Pancreas (tissue), 10 donors: ENCODE measurements at regions not wholly inside any gene's neighbourhood (a gene's known extent, or its start where the extent isn't known, plus 50 kb on each side); places are given as distances from the start of the nearest gene placed in this dataset.
A peak's percentile ranks its signal among the peaks of the same experiment; 100 is the strongest.

Source experiments
- ATAC-seq, 4 donors: fragments of 200-7000 bp; cut with Tn5 transposase; one replicate each; pipeline versions ENCODE4 v1.8.0 to v1.9.1; 2020; ENCODE audit warnings: mild to moderate bottlenecking in 4 of 4, moderate library complexity in 4 of 4
- DNase-seq, 6 donors: peaks; one replicate each; pipeline ENCODE4 v3.0.0-alpha.2; 2020
- FAIRE-seq: peaks from 2 replicates; lab custom pipeline; 2012; peaks lifted over from hg19 to GRCh38; lab: Jason Lieb, UNC
- H3K27ac ChIP-seq, 4 donors: fragments of 200-600 bp; sonication (generic); 1 replicate in 3 of 4; 2 replicates in 1 of 4; pipeline versions ENCODE4 v1.5.0 to v1.8.0; 2020
- H3K27me3 ChIP-seq, 4 donors: fragments of 200-600 bp; one replicate each; pipeline ENCODE4 v1.8.0; 2021
- H3K36me3 ChIP-seq, 3 donors: fragments of 200-600 bp; sonication (generic) in 1 of 3; one replicate each; pipeline versions ENCODE4 v1.5.0 to v1.8.0; 2020 to 2021
- H3K4me1 ChIP-seq, 3 donors: fragments of 200-600 bp; one replicate each; pipeline ENCODE4 v1.8.0; 2021
- H3K4me3 ChIP-seq, 4 donors: fragments of 200-600 bp; sonication (generic) in 2 of 4; one replicate each; pipeline versions ENCODE4 v1.5.0 to v1.8.0; 2020 to 2021
- H3K9me3 ChIP-seq, 4 donors: fragments of 200-600 bp; one replicate each; pipeline ENCODE4 v1.8.0; 2021
- WGBS, 2 donors: extraction: QIAGEN DNeasy Blood & Tissue Kit; methylation state at CpG; one replicate each; pipeline ENCODE4 v1.1.7; 2013; 5-methylcytosine and 5-hydroxymethylcytosine counted together
- intact Hi-C, 3 donors: fragments of 100-400 bp; cut with DNase I; formaldehyde crosslinking; loops; one replicate each; pipeline versions ENCODE4 v1.11.1 to v1.14.2; 2022
- TF ChIP-seq, protein P1 (sequence below), 4 donors: fragments of 200-600 bp; sonication (generic) in 3 of 4; IDR thresholded peaks; one replicate each; pipeline versions ENCODE4 v1.5.0 to v1.8.0; 2021; ENCODE audit warnings: antibody characterized with exemption in 4 of 4
- donor health status: healthy with polysubstance abuse.
- donor health status: DM: no; HTN: no; CAD: no; lungs with moderate emphysema.
- donor health status: DM: no; HTN: no; CAD: no.
- donor health status: control.
- donor health status: control.
- donor health status: Bipolar disorder and iron deficiency.
- donor health status: DM: yes; HTN: yes; CAD: no.
- donor health status: DM: no; HTN: no; CAD: no.
- donor health status: DM: no; HTN: no; CAD: no.
- donor health status: DM: yes; HTN: yes; CAD: no.

DNA sequence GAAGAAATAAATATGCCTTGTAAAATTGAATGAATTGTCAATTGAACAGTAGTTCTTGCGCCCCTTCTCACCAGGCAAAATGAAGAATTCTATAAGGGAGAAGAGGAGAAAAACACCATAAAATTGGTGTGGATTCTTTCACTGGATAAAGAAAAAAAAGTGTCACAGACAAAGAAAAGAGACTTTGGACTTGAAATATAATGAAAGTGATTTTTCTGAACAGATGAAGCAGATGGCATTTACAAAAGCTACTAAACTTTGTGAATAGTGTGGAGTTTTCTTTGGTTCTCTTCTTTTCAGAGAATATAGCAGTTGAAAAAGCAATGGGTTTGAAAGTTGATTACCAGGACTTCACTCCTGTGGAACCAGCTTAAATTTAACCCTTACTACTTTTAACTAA is 945.7 kb downstream of the DSC3 start:
- FAIRE-seq, result no peak
- H3K4me3 ChIP-seq, result no peak overlapping the region
- no peaks in the 10 kb centered on the region for H3K4me1 ChIP-seq
- 93 to 94% methylated on average over 1 of the region's 1 CpG for WGBS, 2 donors
- H3K27me3 ChIP-seq, result no peaks in the 10 kb centered on the region
- TF ChIP-seq, protein P1, sequence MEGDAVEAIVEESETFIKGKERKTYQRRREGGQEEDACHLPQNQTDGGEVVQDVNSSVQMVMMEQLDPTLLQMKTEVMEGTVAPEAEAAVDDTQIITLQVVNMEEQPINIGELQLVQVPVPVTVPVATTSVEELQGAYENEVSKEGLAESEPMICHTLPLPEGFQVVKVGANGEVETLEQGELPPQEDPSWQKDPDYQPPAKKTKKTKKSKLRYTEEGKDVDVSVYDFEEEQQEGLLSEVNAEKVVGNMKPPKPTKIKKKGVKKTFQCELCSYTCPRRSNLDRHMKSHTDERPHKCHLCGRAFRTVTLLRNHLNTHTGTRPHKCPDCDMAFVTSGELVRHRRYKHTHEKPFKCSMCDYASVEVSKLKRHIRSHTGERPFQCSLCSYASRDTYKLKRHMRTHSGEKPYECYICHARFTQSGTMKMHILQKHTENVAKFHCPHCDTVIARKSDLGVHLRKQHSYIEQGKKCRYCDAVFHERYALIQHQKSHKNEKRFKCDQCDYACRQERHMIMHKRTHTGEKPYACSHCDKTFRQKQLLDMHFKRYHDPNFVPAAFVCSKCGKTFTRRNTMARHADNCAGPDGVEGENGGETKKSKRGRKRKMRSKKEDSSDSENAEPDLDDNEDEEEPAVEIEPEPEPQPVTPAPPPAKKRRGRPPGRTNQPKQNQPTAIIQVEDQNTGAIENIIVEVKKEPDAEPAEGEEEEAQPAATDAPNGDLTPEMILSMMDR (IDR thresholded peaks at IDR 0.05), result no peak
- H3K27ac ChIP-seq, result no peak overlapping the region
- intact Hi-C loops, result no loop called here
- H3K36me3 ChIP-seq, result no peaks in the 10 kb centered on the region
- DNase-seq, result no peak
- ATAC-seq, result no peak
- no peaks in the 10 kb centered on the region for H3K9me3 ChIP-seq

DNA sequence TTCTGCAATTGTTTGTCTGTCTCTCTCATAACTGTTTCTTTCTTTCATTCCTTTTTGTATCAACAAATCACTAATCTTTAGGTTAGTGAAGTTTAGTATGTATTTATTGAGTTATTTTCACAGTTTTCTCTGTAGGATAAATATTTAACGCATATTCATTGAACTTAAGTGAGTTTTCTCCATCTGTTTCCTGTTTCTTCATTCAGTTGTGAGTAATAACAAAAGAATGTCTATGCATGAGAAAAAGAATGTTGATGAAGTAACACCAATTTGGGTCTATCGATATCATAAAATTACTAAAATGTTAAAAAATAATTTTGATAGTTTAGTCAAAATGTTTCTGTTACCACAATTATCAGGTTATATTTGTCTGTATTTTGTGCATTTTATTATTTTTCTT is 948.0 kb downstream of the DSC3 start:
- intact Hi-C loops, result no loop called here
- H3K4me1 ChIP-seq, result no peaks in the 10 kb centered on the region
- no peak for ATAC-seq
- TF ChIP-seq, protein P1 (IDR thresholded peaks at IDR 0.05), result no peak
- H3K27me3 ChIP-seq, result no peaks in the 10 kb centered on the region
- H3K36me3 ChIP-seq, result no peaks in the 10 kb centered on the region
- WGBS, 2 donors, result 74 to 77% methylated on average over 2 of the region's 2 CpGs
- DNase-seq, result no peak
- no peak overlapping the region for H3K27ac ChIP-seq
- H3K4me3 ChIP-seq, result no peak overlapping the region
- no peaks in the 10 kb centered on the region for H3K9me3 ChIP-seq
- FAIRE-seq, result peak; percentile 64

DNA sequence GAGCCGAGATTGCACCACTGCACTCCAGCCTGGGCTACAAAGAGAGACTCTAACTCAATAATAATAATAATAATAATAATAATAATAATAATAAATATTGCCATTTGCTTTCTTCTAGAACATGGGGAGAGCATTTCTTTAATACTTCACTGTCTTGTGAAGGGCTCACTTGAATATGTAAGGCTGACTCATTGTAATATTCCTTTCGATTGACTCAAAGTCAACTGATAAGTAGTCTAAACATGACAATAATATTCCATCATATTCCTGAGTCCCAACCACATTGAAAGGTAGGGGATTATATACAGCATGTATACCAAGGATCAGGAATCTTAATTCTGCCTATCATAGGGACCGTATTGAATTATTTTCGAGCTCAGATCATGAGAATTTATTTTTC is 949.2 kb downstream of the DSC3 start:
- DNase-seq, result no peak
- WGBS, 2 donors, result 59 to 71% methylated on average over 4 of the region's 4 CpGs
- Histone ChIP-seq H3K27me3 (no peaks in the 10 kb centered on the region), H3K27ac (no peak overlapping the region), H3K4me1 (no peaks in the 10 kb centered on the region), H3K9me3 (no peaks in the 10 kb centered on the region), H3K36me3 (no peaks in the 10 kb centered on the region), H3K4me3 (no peak overlapping the region)
- TF ChIP-seq, protein P1 (IDR thresholded peaks at IDR 0.05), result no peak
- FAIRE-seq, result no peak
- intact Hi-C loops, result no loop called here
- ATAC-seq, result no peak

DNA sequence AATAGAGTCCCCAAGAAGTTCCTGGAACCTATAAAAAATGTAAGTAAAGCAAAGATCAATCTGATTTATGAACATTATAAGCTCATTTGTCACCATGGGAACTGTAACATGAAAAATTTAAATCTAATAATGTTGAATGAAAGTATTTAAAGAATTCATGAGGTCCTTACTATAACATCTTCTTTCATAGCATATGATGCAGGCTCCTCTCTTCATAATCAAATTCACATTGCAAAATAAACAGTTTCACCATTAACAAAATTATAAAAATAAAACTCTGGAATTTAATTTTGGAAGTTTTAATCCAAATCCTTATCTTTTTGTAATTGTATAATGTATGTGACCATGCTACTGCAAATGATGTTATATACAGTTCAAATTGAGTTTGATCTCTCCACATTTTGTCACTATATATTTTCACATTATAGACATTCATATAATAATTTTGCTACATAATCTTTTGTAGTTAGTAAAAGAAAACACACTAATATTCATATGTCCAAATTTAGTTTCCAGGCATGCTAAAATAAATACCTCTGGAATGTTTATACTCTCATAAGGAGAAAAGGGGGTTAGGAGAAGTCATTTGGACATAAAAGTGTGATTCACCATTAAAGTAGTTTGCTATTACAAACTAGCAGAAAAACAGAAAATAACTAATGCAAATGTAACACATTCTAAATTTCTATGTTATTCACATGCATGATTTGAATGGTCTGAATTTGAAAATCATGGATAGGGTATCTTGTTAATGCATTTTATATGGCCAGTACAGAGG is 954.1 kb downstream of the DSC3 start:
- ATAC-seq (no peak), FAIRE-seq (no peak), DNase-seq (no peak)
- Histone ChIP-seq H3K9me3 (no peaks in the 10 kb centered on the region), H3K36me3 (no peaks in the 10 kb centered on the region), H3K4me3 (no peak overlapping the region), H3K27ac (no peak overlapping the region), H3K4me1 (no peaks in the 10 kb centered on the region), H3K27me3 (no peaks in the 10 kb centered on the region)
- TF ChIP-seq, protein P1 (IDR thresholded peaks at IDR 0.05), result no peak
- intact Hi-C loops, result no loop called here

DNA sequence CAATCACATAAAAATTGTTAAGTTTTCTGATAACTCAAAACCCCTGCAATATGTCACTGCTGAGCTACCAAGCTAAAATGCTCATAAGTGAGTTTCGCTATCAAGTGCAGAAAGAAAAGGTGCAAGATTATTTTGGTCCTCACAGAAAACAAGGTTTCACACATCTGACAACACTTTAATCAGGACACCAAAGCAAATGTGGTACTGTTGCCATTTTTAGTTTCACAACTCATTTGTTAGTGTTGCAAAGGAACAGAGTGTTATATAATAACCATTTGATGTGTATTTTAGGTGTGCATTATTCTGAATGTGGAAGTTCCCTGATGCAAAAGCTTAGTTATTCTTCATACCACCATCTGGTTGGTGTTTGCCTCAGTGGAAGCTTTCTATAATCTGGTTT is 956.2 kb downstream of the DSC3 start:
- FAIRE-seq (no peak), ATAC-seq (no peak), DNase-seq (no peak)
- TF ChIP-seq, protein P1 (IDR thresholded peaks at IDR 0.05), result no peak
- 79 to 89% methylated on average over 1 of the region's 1 CpG for WGBS, 2 donors
- no peaks in the 10 kb centered on the region for H3K36me3 ChIP-seq
- no peak overlapping the region for H3K4me3 ChIP-seq
- no peaks in the 10 kb centered on the region for H3K9me3 ChIP-seq
- no peaks in the 10 kb centered on the region for H3K4me1 ChIP-seq
- intact Hi-C loops, result no loop called here
- no peak overlapping the region for H3K27ac ChIP-seq
- H3K27me3 ChIP-seq, result no peaks in the 10 kb centered on the region
